H1 (cell line): ENCODE measurements at regions not wholly inside any gene's neighbourhood (a gene's known extent, or its start where the extent isn't known, plus 50 kb on each side); places are given as distances from the start of the nearest gene placed in this dataset.

Source experiments
- CTCF ChIA-PET: fragments of 300-600 bp; sonication (Branson Sonifier 250); formaldehyde crosslinking; loops from one replicate; lab custom pipeline; 2021; ENCODE audit not compliant: partially characterized antibody; lab: Charles Lee
- POLR2A ChIA-PET: fragments of 300-600 bp; sonication (Branson Sonifier 250); formaldehyde crosslinking; loops from one replicate; lab custom pipeline; 2021; ENCODE audit warnings: inconsistent platforms; ENCODE audit not compliant: partially characterized antibody; lab: Charles Lee
- DNase-seq, 2 experiments: peaks; one replicate each; pipeline versions ENCODE4 v3.0.0 to v3.0.0-alpha.2; 2010 to 2022; ENCODE audit warnings: low spot score in 2 of 2, low read depth in 1 of 2, mixed read lengths in 1 of 2
- FAIRE-seq: peaks from 2 replicates; lab custom pipeline; 2011; peaks lifted over from hg19 to GRCh38; lab: Jason Lieb, UNC
- H2AFZ ChIP-seq: 2 replicates; pipeline ENCODE4 v1.8.1; 2012; ENCODE audit warnings: low read length, inconsistent platforms
- H2AK5ac ChIP-seq: 2 replicates; pipeline ENCODE4 v1.6.1; 2013; ENCODE audit warnings: low read depth, low read length
- H2BK120ac ChIP-seq: replicated peaks from 2 replicates; pipeline ENCODE3; 2013; ENCODE audit warnings: low read depth, low read length, inconsistent platforms
- H2BK12ac ChIP-seq: 2 replicates; pipeline ENCODE4 v1.6.1; 2013; ENCODE audit warnings: low read depth, low read length
- H2BK15ac ChIP-seq: 2 replicates; pipeline ENCODE4 v1.6.1; 2013; ENCODE audit warnings: low read length
- H2BK20ac ChIP-seq: 2 replicates; pipeline ENCODE4 v1.6.1; 2013; ENCODE audit warnings: low read length
- H2BK5ac ChIP-seq: 2 replicates; pipeline ENCODE4 v1.6.1; 2013; ENCODE audit warnings: low read depth, low read length
- H3K14ac ChIP-seq: 2 replicates; pipeline ENCODE4 v1.6.1; 2013; ENCODE audit warnings: inconsistent platforms; ENCODE audit not compliant: insufficient read length
- H3K18ac ChIP-seq: 2 replicates; pipeline ENCODE4 v1.6.1; 2013; ENCODE audit warnings: low read length; ENCODE audit errors: extremely low read depth
- H3K23ac ChIP-seq: 2 replicates; pipeline ENCODE4 v1.6.1; 2013; ENCODE audit warnings: inconsistent platforms; ENCODE audit not compliant: insufficient read length
- H3K23me2 ChIP-seq: 2 replicates; pipeline ENCODE4 v1.6.1; 2013; ENCODE audit warnings: low read depth, low read length
- H3K27ac ChIP-seq: 2 replicates; pipeline ENCODE4 v1.6.1; 2011; ENCODE audit warnings: low read depth, low read length, inconsistent platforms
- H3K27me3 ChIP-seq, 4 experiments: replicated peaks in 1 of 4; 1 replicate in 1 of 4; 2 replicates in 3 of 4; pipeline versions ENCODE4 v1.6.1 to v1.8.1; 2011 to 2013; ENCODE audit warnings: low read length in 3 of 4, mild to moderate bottlenecking in 3 of 4, inconsistent platforms in 2 of 4, mixed read lengths in 2 of 4, moderate library complexity in 1 of 4; ENCODE audit not compliant: control insufficient read depth in 3 of 4, insufficient read depth in 3 of 4; ENCODE audit errors: extremely low read depth in 1 of 4
- H3K36me3 ChIP-seq, 4 experiments: 2 replicates each; pipeline versions ENCODE4 v1.6.1 to v1.8.1; 2011 to 2013; ENCODE audit warnings: mild to moderate bottlenecking in 4 of 4, low read length in 3 of 4, moderate library complexity in 2 of 4, control low read depth in 1 of 4, inconsistent platforms in 1 of 4; ENCODE audit not compliant: insufficient read depth in 4 of 4, control insufficient read depth in 2 of 4
- H3K4ac ChIP-seq: replicated peaks from 2 replicates; pipeline ENCODE3; 2013; ENCODE audit warnings: low read length, low read depth, mixed read lengths, inconsistent platforms; ENCODE audit not compliant: insufficient read length
- H3K4me1 ChIP-seq, 4 experiments: replicated peaks in 1 of 4; 1 replicate in 1 of 4; 2 replicates in 3 of 4; pipeline versions ENCODE4 v1.6.1 to v1.8.1; 2011 to 2013; ENCODE audit warnings: low read length in 3 of 4, inconsistent platforms in 2 of 4, mixed read lengths in 1 of 4; ENCODE audit not compliant: insufficient read depth in 4 of 4, control insufficient read depth in 3 of 4
- H3K4me2 ChIP-seq, 2 experiments: 2 replicates each; pipeline versions ENCODE4 v1.6.1 to v1.8.1; 2011 to 2013; ENCODE audit warnings: low read depth in 2 of 2, low read length in 2 of 2, control low read depth in 1 of 2, inconsistent platforms in 1 of 2, mild to moderate bottlenecking in 1 of 2; ENCODE audit not compliant: insufficient read depth in 1 of 2
- H3K4me3 ChIP-seq, 4 experiments: fragments of 200-600, 300-600 bp in 1 of 4; sonication (generic), shearing (Covaris generic), sonication (Bioruptor Twin) in 1 of 4; 2 replicates each; pipeline versions ENCODE4 v1.5.1 to v1.8.1; 2011 to 2016; ENCODE audit warnings: low read length in 4 of 4, low read depth in 3 of 4, control low read depth in 2 of 4, inconsistent platforms in 2 of 4, mild to moderate bottlenecking in 2 of 4, mixed read lengths in 1 of 4, moderate library complexity in 1 of 4; ENCODE audit not compliant: insufficient read depth in 2 of 4; ENCODE audit errors: extremely low read depth in 1 of 4
- H3K56ac ChIP-seq: replicated peaks from 2 replicates; pipeline ENCODE3; 2013; ENCODE audit warnings: low read depth, mild to moderate bottlenecking, mixed read lengths, low read length, inconsistent platforms; ENCODE audit not compliant: insufficient read length
- H3K79me1 ChIP-seq: 2 replicates; pipeline ENCODE4 v1.6.1; 2013; ENCODE audit warnings: low read depth, low read length, control low read depth
- H3K79me2 ChIP-seq, 2 experiments: 2 replicates each; pipeline versions ENCODE4 v1.6.1 to v1.8.1; 2012 to 2013; ENCODE audit warnings: low read length in 2 of 2, mild to moderate bottlenecking in 2 of 2, inconsistent platforms in 1 of 2; ENCODE audit not compliant: insufficient read depth in 2 of 2, control insufficient read depth in 1 of 2
- H3K9ac ChIP-seq, 4 experiments: replicated peaks in 1 of 4; 1 replicate in 1 of 4; 2 replicates in 3 of 4; pipeline versions ENCODE4 v1.6.1 to v1.8.1; 2011 to 2013; ENCODE audit warnings: low read depth in 3 of 4, low read length in 3 of 4, control low read depth in 2 of 4, mild to moderate bottlenecking in 2 of 4, moderate library complexity in 2 of 4, inconsistent platforms in 1 of 4; ENCODE audit errors: extremely low read depth in 1 of 4
- H3K9me3 ChIP-seq, 2 experiments: 2 replicates each; pipeline versions ENCODE4 v1.6.1 to v1.8.1; 2012 to 2013; ENCODE audit warnings: mild to moderate bottlenecking in 2 of 2, moderate library complexity in 2 of 2, control low read depth in 1 of 2, inconsistent platforms in 1 of 2, low read depth in 1 of 2, low read length in 1 of 2, mixed read lengths in 1 of 2; ENCODE audit not compliant: insufficient read depth in 2 of 2
- H4K20me1 ChIP-seq, 2 experiments: replicated peaks in 1 of 2; 2 replicates each; pipeline versions ENCODE3 to v1.8.1; 2011 to 2013; ENCODE audit warnings: inconsistent platforms in 2 of 2, low read length in 2 of 2, mild to moderate bottlenecking in 1 of 2; ENCODE audit not compliant: insufficient read depth in 2 of 2, control insufficient read depth in 1 of 2
- H4K5ac ChIP-seq: 2 replicates; pipeline ENCODE4 v1.6.1; 2013; ENCODE audit warnings: low read length, low read depth, mixed read lengths, inconsistent platforms; ENCODE audit not compliant: insufficient read length
- H4K8ac ChIP-seq: 2 replicates; pipeline ENCODE4 v1.8.0; 2013; ENCODE audit warnings: mild to moderate bottlenecking, moderate library complexity, low read length, inconsistent platforms; ENCODE audit not compliant: insufficient read depth; ENCODE audit errors: extremely low read depth
- H4K91ac ChIP-seq: replicated peaks from 2 replicates; pipeline ENCODE3; 2013; ENCODE audit warnings: low read length, mixed read lengths, inconsistent platforms; ENCODE audit not compliant: insufficient read length
- CHD7 ChIP-seq: fragments of 300-600 bp; sonication (generic); IDR thresholded peaks from 2 replicates; pipeline ENCODE4 v1.7.1; 2012; ENCODE audit warnings: low read length, moderate library complexity, mild to moderate bottlenecking, inconsistent platforms; ENCODE audit not compliant: insufficient replicate concordance
- WGBS, 2 experiments: shearing (Covaris generic) in 1 of 2; methylation state at CpG; one replicate each; pipeline versions ENCODE4 v1.1.6 to v1.1.7; 2013 to 2015; ENCODE audit warnings: low lambda C conversion rate in 2 of 2, mixed read lengths in 2 of 2, inconsistent platforms in 1 of 2, low coverage in 1 of 2, missing lambda C conversion rate in 1 of 2; ENCODE audit not compliant: insufficient replicate concordance in 2 of 2, insufficient coverage in 1 of 2, insufficient read length in 1 of 2; ENCODE audit errors: extremely low coverage in 1 of 2, missing lambda C conversion rate in 1 of 2; 5-methylcytosine and 5-hydroxymethylcytosine counted together

GRCh38 chr4:23323436-23323835 is 566.4 kb downstream of the PPARGC1A start:
- POLR2A ChIA-PET: no interaction called here
- no peak overlapping the region for H2BK120ac ChIP-seq
- no peak for TF ChIP-seq CHD7

More at GRCh38 chr4:23323436-23323835, 566.4 kb downstream of the PPARGC1A start:
- H4K20me1 ChIP-seq: no peaks in the 10 kb centered on the region
- no peak overlapping the region for H3K27ac ChIP-seq
- no peaks in the 10 kb centered on the region for H3K27me3 ChIP-seq
- CTCF ChIA-PET: no interaction called here
- no peak overlapping the region for H3K4ac ChIP-seq
- H3K79me1 ChIP-seq: no peaks in the 10 kb centered on the region
- no peak overlapping the region for H3K4me2 ChIP-seq
- H3K18ac ChIP-seq: no peak overlapping the region
- no peak overlapping the region for H4K8ac ChIP-seq
- H2BK12ac ChIP-seq: no peak overlapping the region
- DNase-seq (no peak), FAIRE-seq (no peak)
- H3K4me1 ChIP-seq: 0 out of 7 replicates have a peak, but pooled peaks cover 0 to 3% (median 0%) of the 10 kb centered on the region in 4 experiments
- H3K79me2 ChIP-seq: no peaks in the 10 kb centered on the region
- whole genome bisulfite sequencing, 2 experiments: 82% methylated on average over 1 of the region's 1 CpG; no CpG with 5 or more reads in 1 of the 2 experiments
- H3K56ac ChIP-seq: no peak overlapping the region
- H3K36me3 ChIP-seq: no peaks in the 10 kb centered on the region
- no peak overlapping the region for H3K14ac ChIP-seq
- no peaks in the 10 kb centered on the region for H3K9me3 ChIP-seq
- no peak overlapping the region for H2AFZ ChIP-seq
- H2BK15ac ChIP-seq: no peak overlapping the region
- H2BK20ac ChIP-seq: no peak overlapping the region
- H3K23ac ChIP-seq: no peak overlapping the region
- H3K9ac ChIP-seq: no peak overlapping the region
- H4K5ac ChIP-seq: no peak overlapping the region
- H2AK5ac ChIP-seq: no peak overlapping the region
- no peaks in the 10 kb centered on the region; the same call in 1 of the 2 replicates for H3K23me2 ChIP-seq
- no peak overlapping the region for H3K4me3 ChIP-seq
- H2BK5ac ChIP-seq: no peak overlapping the region
- no peak overlapping the region for H4K91ac ChIP-seq
